NCI-H2171 treated with DMSO at 0.1 percent for 48 hours (cell line): ENCODE measurements at regions not wholly inside any gene's neighbourhood (a gene's known extent, or its start where the extent isn't known, plus 50 kb on each side); places are given as distances from the start of the nearest gene placed in this dataset.
"Not testable (repeated sequence)": the region's sequence is repeated elsewhere in the genome, so short reads cannot be mapped to it uniquely, and the experiment has no call there.

Experiments used
- DNase-seq: peaks from one replicate; lab custom pipeline; 2025; lab: John Stamatoyannopoulos, UW

- DNase-seq = no peak
These were observed 112.7 kb downstream of the GJA1 start for GRCh38 chr6:121548131-121548530.

- DNase-seq = no peak
These were observed 114.3 kb downstream of the GJA1 start for GRCh38 chr6:121549736-121550135.

- no peak for DNase-seq
These were observed 115.1 kb downstream of the GJA1 start for GRCh38 chr6:121550491-121551010.

- no peak for DNase-seq
These were observed 119.8 kb downstream of the GJA1 start for GRCh38 chr6:121555201-121555600.

GRCh38 chr6:121556149-121556548, 120.7 kb downstream of the GJA1 start:
- DNase-seq = not testable (repeated sequence)

- no peak for DNase-seq
These were observed 121.9 kb downstream of the GJA1 start for GRCh38 chr6:121557146-121557940.

- no peak for DNase-seq
These were observed 124.3 kb downstream of the GJA1 start for GRCh38 chr6:121559611-121560269.

GRCh38 chr6:121560476-121560875, 125.0 kb downstream of the GJA1 start:
- DNase-seq = no peak

- DNase-seq = no peak
These were observed 127.8 kb downstream of the GJA1 start for GRCh38 chr6:121563286-121563685.

- DNase-seq = not testable (repeated sequence)
These were observed 129.1 kb downstream of the GJA1 start for GRCh38 chr6:121564529-121564928.

GRCh38 chr6:121571455-121571854, 136.0 kb downstream of the GJA1 start:
- no peak for DNase-seq

GRCh38 chr6:121573481-121573880, 138.0 kb downstream of the GJA1 start:
- DNase-seq = no peak

GRCh38 chr6:121578216-121578615, 142.8 kb downstream of the GJA1 start:
- no peak for DNase-seq

- DNase-seq = no peak
These were observed 144.0 kb downstream of the GJA1 start for GRCh38 chr6:121579478-121579877.

GRCh38 chr6:121581327-121581726, 145.9 kb downstream of the GJA1 start:
- no peak for DNase-seq

- DNase-seq = no peak
These were observed 146.8 kb downstream of the GJA1 start for GRCh38 chr6:121582262-121582661.

GRCh38 chr6:121584586-121585369, 149.3 kb downstream of the GJA1 start:
- no peak for DNase-seq

GRCh38 chr6:121590438-121590837, 155.0 kb downstream of the GJA1 start:
- DNase-seq = no peak

- no peak for DNase-seq
These were observed 155.5 kb downstream of the GJA1 start for GRCh38 chr6:121590916-121591315.

- no peak for DNase-seq
These were observed 157.0 kb downstream of the GJA1 start for GRCh38 chr6:121592261-121592935.

- peak; percentile 91 for DNase-seq
These were observed 157.7 kb downstream of the GJA1 start for GRCh38 chr6:121593011-121593641.
